ENCODE measurements at regions not wholly inside any gene's neighbourhood (a gene's known extent, or its start where the extent isn't known, plus 50 kb on each side); places are given as distances from the start of the nearest gene placed in this dataset.

DNA sequence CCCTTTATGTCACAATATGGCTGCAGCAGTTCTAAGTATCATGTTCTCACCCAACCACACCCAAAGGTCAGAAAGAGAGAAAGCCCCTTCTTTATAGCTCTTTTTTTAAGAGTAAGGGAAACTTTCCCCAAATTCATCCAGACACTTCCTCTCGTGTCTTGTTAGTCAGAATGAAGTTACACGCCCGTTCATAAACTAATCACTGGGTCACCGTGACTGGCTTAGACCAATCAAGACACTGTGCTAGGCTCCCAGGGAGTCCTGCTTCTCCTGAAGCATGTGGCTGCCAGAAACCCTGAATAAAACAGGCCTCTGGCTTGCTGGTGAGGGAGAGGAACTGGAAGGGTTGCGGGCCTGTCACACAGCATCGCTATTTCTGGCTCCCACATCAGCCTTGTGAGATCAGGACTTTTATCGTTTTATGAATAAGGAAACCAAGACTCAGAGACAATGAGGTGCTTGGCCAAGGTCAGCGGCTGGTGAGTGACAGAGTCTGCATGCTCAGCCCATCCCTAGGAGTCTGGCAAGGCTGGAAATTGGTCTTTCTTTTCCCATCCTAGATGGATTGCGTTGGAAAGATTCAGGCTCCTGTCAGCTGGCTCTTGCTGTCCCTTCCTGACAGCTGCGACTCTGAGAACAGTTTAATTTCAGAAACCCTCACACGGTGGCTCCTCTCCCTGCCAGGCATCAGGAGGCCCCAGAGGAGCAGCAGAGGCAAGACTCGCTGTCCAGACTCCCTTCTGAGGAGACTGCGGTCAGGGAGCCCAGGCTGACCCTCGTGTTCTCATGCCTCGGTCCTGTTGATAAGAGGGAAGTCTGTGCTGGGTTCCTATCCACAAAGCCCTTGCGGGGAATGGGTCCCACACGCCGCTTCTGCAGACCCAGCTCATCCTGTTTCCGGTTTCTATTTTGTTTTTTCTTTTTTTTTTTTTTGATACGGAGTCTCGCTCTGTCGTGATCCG, 104.5 kb upstream of the TAF1B start:
- peaks cover 0 to 18% (median 6%) of the 10 kb centered on the region in 4 donors for H3K9me3 ChIP-seq
- TF ChIP-seq POLR2AphosphoS5 (IDR thresholded peaks at IDR 0.05), result no peak
- no peak for TF ChIP-seq POLR2A (IDR thresholded peaks at IDR 0.05; ENCODE audit: low read depth)
- H3K27me3 ChIP-seq, result no peaks in the 10 kb centered on the region
- H3K4me1 ChIP-seq, result peaks cover 8 to 28% (median 15%) of the 10 kb centered on the region in 4 donors
- peak overlapping the region; percentile 42 to 73 (median 60) for H3K27ac ChIP-seq (replicated peaks in 1 of 4)
- intact Hi-C loops (cut with DNase I), result no loop called here
- no peak for DNase-seq (ENCODE audit: extremely low spot score)
- peak overlapping the region; percentile 31 to 48 (median 42) for H3K4me3 ChIP-seq
- WGBS, result 62% methylated on average over 20 of the region's 23 CpGs
- H3K36me3 ChIP-seq, result no peaks in the 10 kb centered on the region

DNA sequence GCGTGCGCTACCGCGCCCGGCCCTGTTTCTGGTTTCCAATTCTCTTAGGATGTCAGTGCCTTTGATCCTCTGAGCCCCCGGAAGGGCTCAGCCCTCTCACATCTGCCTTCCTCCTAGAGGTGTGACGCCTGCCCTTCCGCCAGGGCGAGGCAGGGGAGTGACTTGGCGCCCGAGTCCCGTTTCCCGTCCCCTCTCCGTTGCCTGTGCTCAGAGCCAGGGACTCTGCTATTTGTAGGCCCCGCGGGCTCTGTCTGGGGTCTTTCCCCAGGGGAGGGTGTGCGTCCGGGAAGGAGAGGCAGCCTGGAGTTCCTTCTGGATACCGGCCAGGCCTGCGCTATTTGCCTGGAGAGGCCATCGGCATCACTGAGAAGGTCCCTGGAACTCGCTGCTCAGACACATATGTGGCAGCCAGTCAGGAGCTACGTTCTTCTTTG, 103.7 kb upstream of the TAF1B start:
- Histone ChIP-seq H3K27ac (replicated peaks in 1 of 4) (peak overlapping the region; percentile 42 to 73 (median 60)), H3K36me3 (no peaks in the 10 kb centered on the region), H3K4me1 (peaks cover 8 to 28% (median 15%) of the 10 kb centered on the region in 4 donors), H3K27me3 (no peaks in the 10 kb centered on the region), H3K9me3 (peaks cover 0 to 11% (median 3%) of the 10 kb centered on the region in 4 donors), H3K4me3 (peak overlapping the region; percentile 31 to 48 (median 42))
- 30% methylated on average over 23 of the region's 23 CpGs for WGBS
- no peak for DNase-seq (ENCODE audit: extremely low spot score)
- intact Hi-C loops (cut with DNase I), result no loop called here
- peak; percentile 25 to 43 for TF ChIP-seq POLR2AphosphoS5 (IDR thresholded peaks at IDR 0.05)
- TF ChIP-seq, protein P1, sequence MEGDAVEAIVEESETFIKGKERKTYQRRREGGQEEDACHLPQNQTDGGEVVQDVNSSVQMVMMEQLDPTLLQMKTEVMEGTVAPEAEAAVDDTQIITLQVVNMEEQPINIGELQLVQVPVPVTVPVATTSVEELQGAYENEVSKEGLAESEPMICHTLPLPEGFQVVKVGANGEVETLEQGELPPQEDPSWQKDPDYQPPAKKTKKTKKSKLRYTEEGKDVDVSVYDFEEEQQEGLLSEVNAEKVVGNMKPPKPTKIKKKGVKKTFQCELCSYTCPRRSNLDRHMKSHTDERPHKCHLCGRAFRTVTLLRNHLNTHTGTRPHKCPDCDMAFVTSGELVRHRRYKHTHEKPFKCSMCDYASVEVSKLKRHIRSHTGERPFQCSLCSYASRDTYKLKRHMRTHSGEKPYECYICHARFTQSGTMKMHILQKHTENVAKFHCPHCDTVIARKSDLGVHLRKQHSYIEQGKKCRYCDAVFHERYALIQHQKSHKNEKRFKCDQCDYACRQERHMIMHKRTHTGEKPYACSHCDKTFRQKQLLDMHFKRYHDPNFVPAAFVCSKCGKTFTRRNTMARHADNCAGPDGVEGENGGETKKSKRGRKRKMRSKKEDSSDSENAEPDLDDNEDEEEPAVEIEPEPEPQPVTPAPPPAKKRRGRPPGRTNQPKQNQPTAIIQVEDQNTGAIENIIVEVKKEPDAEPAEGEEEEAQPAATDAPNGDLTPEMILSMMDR (IDR thresholded peaks at IDR 0.05), result no peak

DNA sequence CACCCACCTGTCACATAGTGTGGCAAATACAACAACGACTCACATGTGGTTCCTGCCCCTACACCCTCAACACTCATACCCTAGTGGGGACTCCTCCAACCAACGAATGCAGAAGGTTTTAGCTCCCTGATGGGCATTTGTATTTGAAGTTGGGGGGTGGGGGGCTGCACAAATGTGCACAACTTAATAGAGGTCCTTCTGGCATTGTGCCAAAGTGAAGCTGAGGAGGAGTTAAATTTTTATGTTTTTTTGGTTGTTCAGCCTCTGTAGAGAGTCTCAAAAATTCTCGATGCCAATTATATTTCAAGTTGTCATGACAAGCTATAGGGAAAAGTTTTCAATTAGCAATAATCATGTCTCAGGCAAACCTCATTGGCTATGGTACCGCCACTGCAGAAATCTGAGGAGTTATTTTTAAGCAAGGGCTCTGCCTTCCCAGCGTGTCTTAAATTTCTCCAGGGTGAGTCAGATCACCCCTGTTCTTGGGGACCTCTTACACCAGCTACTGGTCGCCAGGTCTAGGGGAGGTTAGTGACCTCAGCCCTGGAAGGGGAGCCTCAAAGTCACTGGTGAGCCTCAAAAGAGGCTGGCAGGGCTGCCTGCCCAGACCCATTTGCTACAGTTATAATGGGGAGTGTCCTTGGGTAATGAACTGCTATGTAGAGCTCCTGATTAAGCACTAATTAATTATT, 102.7 kb upstream of the TAF1B start:
- DNase-seq (ENCODE audit: extremely low spot score), result no peak
- TF ChIP-seq POLR2A (IDR thresholded peaks at IDR 0.05; ENCODE audit: low read depth) (no peak), POLR2AphosphoS5 (IDR thresholded peaks at IDR 0.05) (no peak), EP300 (IDR thresholded peaks at IDR 0.05) (no peak)
- TF ChIP-seq, protein P1 (IDR thresholded peaks at IDR 0.05), result no peak
- 84% methylated on average over 5 of the region's 6 CpGs for WGBS
- Histone ChIP-seq H3K36me3 (no peaks in the 10 kb centered on the region), H3K27ac (replicated peaks in 1 of 4) (no peak overlapping the region), H3K27me3 (no peaks in the 10 kb centered on the region), H3K9me3 (peaks cover 0 to under 1% (median 0%) of the 10 kb centered on the region in 4 donors), H3K4me3 (no peak overlapping the region), H3K4me1 (peaks cover 8 to 28% (median 15%) of the 10 kb centered on the region in 4 donors)
- intact Hi-C loops (cut with DNase I), result no loop called here

DNA sequence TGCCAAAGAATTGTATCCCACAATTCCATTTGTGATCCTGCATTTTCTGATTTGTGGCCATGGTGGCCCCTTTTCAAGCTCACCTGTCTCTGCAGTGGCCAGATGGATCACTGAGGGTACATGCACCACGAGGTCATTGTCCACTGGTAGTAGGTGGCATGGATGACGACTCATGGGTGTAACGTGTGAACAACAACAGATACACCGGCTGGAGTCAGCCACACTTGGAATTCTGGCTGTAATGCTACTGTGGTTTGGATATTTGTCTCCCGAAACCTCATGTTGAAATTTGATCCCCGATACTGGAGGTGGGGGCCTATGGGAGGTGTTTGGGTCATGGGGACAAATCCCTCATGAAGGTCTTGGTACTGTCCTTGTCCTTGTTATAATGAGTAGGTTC, 102.2 kb upstream of the TAF1B start:
- TF ChIP-seq, protein P1 (IDR thresholded peaks at IDR 0.05), result no peak
- no peak for TF ChIP-seq POLR2A (IDR thresholded peaks at IDR 0.05; ENCODE audit: low read depth)
- no peak for TF ChIP-seq POLR2AphosphoS5 (IDR thresholded peaks at IDR 0.05)
- TF ChIP-seq EP300 (IDR thresholded peaks at IDR 0.05), result no peak
- 100% methylated on average over 4 of the region's 6 CpGs for WGBS
- no peak overlapping the region for H3K27ac ChIP-seq (replicated peaks in 1 of 4)

DNA sequence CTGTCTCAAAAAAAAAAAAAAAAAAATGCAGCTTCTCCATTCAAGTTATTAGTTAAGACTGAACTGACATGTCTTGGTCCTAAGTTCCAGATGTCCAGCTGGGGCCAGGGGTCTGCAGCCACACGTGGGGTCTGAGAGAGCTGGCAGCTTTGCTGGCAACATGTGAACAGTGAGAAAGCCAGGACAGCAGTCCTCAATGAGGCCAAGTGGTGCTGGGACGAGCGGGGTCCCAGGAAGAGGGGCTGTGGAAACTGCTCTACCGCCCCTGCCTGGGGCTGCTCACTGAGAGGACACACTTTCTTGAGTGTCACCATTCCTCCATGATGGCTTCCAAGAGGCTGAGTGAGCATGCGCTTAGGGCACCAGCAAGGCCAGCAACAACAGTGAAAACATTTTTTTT, 100.7 kb upstream of the TAF1B start:
- H3K9me3 ChIP-seq, result no peaks in the 10 kb centered on the region
- no peak for TF ChIP-seq POLR2A (IDR thresholded peaks at IDR 0.05; ENCODE audit: low read depth)
- TF ChIP-seq, protein P1 (IDR thresholded peaks at IDR 0.05), result no peak
- TF ChIP-seq EP300 (IDR thresholded peaks at IDR 0.05), result no peak
- no peak for TF ChIP-seq POLR2AphosphoS5 (IDR thresholded peaks at IDR 0.05)
- intact Hi-C loops (cut with DNase I), result no loop called here
- no peak overlapping the region for H3K4me3 ChIP-seq
- H3K36me3 ChIP-seq, result no peaks in the 10 kb centered on the region
- peaks cover 8 to 28% (median 15%) of the 10 kb centered on the region in 4 donors for H3K4me1 ChIP-seq
- H3K27me3 ChIP-seq, result no peaks in the 10 kb centered on the region
- H3K27ac ChIP-seq (replicated peaks in 1 of 4), result no peak overlapping the region
- 93% methylated on average over 5 of the region's 5 CpGs for WGBS
- DNase-seq (ENCODE audit: extremely low spot score), result no peak

More for the DNA sequence above, 102.2 kb upstream of the TAF1B start:
- intact Hi-C loops (cut with DNase I), result no loop called here
- Histone ChIP-seq H3K27me3 (no peaks in the 10 kb centered on the region), H3K36me3 (no peaks in the 10 kb centered on the region), H3K4me3 (no peak overlapping the region), H3K4me1 (peaks cover 8 to 28% (median 15%) of the 10 kb centered on the region in 4 donors), H3K9me3 (no peaks in the 10 kb centered on the region)
- DNase-seq (ENCODE audit: extremely low spot score), result no peak

All from esophagus muscularis mucosa (tissue), 4 donors.